ENCODE measurements at regions not wholly inside any gene's neighbourhood (a gene's known extent, or its start where the extent isn't known, plus 50 kb on each side); places are given as distances from the start of the nearest gene placed in this dataset.
"Not testable (repeated sequence)": the region's sequence is repeated elsewhere in the genome, so short reads cannot be mapped to it uniquely, and the experiment has no call there.

DNA sequence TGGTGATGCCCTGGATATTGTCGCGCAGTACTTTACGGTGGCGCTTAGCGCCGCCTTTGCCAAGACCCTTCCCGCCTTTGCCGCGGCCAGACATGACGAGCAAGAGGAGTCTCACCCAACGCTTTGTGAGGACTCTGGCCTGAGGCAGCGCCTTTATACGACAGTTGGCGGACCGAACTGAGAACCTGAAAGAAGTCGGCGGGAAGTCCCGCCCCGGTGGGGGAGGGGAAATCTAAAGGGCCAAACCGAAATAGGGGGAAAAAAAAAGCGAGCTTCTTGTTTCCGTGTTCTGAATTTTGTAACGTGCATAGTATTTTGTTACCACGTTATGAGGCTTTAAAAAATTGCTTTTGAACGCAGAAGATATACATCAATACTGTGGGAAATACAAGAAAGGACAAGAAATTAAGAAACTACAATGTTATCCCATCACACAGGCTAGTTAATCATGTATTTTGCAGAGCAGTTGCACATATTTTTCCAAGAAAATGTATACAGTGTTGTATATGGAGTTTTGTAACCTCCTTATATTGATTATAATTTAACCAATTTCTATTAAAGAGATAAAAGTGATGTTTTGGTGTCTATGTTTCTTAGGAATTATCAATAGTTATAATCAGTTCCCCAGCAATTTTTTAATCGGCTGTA lies 80.6 kb downstream of the OR2B2 start:
- TF ChIP-seq, protein P1, sequence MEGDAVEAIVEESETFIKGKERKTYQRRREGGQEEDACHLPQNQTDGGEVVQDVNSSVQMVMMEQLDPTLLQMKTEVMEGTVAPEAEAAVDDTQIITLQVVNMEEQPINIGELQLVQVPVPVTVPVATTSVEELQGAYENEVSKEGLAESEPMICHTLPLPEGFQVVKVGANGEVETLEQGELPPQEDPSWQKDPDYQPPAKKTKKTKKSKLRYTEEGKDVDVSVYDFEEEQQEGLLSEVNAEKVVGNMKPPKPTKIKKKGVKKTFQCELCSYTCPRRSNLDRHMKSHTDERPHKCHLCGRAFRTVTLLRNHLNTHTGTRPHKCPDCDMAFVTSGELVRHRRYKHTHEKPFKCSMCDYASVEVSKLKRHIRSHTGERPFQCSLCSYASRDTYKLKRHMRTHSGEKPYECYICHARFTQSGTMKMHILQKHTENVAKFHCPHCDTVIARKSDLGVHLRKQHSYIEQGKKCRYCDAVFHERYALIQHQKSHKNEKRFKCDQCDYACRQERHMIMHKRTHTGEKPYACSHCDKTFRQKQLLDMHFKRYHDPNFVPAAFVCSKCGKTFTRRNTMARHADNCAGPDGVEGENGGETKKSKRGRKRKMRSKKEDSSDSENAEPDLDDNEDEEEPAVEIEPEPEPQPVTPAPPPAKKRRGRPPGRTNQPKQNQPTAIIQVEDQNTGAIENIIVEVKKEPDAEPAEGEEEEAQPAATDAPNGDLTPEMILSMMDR (conservative IDR thresholded peaks at IDR 0.05 in 1 of 2, IDR thresholded peaks at IDR 0.05 in 1 of 2; ENCODE audit: extremely low read depth in 1 of 2, insufficient read depth in 1 of 2, low read depth in 1 of 2, low read length in 2 of 2) = not testable (repeated sequence)
- TF ChIP-seq EZH2 (IDR thresholded peaks at IDR 0.05; ENCODE audit: borderline replicate concordance, low read length) = not testable (repeated sequence)
